ENCODE measurements at regions not wholly inside any gene's neighbourhood (a gene's known extent, or its start where the extent isn't known, plus 50 kb on each side); places are given as distances from the start of the nearest gene placed in this dataset.

DNA sequence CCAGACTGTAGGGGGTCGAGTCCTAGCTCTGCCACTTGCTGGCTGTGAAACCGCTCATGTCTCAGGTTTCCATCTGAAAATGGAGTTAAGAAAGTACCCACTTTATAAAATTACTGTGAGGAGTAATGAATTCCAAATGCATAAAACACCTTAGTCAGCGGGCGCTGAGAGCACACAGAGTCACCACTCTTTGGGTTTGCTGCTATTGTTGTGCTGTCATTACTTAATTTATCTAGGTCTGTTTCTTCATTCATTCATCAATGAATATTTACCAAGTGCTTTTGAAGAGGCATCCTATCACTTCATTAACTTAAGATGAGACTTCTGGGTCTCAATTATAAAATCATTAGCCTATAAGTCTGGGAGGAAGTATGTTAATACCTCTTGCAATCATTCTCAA is 317.3 kb downstream of the FBXW7 start:
- TF ChIP-seq, protein P1, sequence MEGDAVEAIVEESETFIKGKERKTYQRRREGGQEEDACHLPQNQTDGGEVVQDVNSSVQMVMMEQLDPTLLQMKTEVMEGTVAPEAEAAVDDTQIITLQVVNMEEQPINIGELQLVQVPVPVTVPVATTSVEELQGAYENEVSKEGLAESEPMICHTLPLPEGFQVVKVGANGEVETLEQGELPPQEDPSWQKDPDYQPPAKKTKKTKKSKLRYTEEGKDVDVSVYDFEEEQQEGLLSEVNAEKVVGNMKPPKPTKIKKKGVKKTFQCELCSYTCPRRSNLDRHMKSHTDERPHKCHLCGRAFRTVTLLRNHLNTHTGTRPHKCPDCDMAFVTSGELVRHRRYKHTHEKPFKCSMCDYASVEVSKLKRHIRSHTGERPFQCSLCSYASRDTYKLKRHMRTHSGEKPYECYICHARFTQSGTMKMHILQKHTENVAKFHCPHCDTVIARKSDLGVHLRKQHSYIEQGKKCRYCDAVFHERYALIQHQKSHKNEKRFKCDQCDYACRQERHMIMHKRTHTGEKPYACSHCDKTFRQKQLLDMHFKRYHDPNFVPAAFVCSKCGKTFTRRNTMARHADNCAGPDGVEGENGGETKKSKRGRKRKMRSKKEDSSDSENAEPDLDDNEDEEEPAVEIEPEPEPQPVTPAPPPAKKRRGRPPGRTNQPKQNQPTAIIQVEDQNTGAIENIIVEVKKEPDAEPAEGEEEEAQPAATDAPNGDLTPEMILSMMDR (IDR thresholded peaks at IDR 0.05; ENCODE audit: insufficient read depth, low read depth, low read length, missing control alignments) = no peak
- no peak for DNase-seq (ENCODE audit: low read depth)
- no peak overlapping the region for H3K4me3 ChIP-seq (ENCODE audit: low read length)

DNA sequence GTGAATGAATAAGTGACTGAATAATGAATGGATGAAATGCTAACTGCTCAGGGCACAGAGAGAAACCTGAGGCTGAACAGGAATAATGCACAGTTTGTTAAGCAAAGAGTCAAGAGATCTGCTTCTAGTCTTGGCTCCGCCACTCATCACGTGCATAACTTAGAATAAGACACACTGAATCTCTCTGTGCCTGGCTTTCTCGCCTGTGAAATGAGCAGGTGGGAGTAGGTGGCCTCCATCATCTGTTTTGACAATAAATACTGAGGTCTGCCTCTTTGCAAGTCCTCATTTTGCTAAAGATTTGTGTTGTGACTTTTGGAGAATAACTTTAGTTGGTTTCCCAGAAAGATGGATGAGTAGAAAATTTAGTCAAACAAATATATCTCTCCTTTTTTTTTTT is 318.0 kb downstream of the FBXW7 start:
- DNase-seq (ENCODE audit: low read depth) = no peak
- TF ChIP-seq, protein P1 (IDR thresholded peaks at IDR 0.05; ENCODE audit: insufficient read depth, low read depth, low read length, missing control alignments) = no peak
- H3K4me3 ChIP-seq (ENCODE audit: low read length) = no peak overlapping the region

DNA sequence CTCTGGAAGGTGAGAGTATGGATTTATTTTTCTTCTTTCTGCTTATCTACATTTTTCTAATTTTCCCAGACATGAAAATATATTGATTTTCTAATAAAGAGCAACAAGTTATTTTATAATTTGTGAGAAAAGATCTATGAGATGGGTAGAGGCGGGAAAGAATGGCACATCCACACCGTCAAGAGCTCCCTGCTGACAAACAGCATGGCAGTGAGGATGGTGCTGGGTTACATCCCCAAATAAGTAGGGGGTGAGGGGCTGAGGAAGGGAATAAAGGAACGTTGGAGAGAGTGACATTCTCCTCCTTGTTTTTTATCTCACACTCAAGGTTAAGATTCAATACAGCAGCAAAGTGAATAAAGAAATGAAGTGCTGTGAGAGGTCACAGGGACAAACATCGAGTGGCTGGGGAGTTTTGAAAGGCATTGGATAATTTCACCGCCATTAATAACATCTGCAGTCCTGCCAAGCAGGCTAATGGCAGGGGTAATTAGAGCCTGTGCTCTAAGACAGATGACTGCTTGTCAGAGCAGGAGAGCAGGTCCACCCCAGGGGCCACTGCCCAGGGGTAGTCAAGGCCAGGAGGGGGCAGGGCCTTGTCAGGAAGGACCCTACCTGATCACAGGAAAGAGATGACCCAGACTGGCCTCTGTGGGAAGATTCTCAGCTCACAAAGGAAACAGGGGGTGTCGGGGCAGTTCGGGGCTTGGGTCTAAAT is 323.8 kb downstream of the FBXW7 start:
- H3K4me3 ChIP-seq (ENCODE audit: low read length) = no peak overlapping the region
- TF ChIP-seq, protein P1 (IDR thresholded peaks at IDR 0.05; ENCODE audit: insufficient read depth, low read depth, low read length, missing control alignments) = no peak
- no peak for DNase-seq (ENCODE audit: low read depth)

DNA sequence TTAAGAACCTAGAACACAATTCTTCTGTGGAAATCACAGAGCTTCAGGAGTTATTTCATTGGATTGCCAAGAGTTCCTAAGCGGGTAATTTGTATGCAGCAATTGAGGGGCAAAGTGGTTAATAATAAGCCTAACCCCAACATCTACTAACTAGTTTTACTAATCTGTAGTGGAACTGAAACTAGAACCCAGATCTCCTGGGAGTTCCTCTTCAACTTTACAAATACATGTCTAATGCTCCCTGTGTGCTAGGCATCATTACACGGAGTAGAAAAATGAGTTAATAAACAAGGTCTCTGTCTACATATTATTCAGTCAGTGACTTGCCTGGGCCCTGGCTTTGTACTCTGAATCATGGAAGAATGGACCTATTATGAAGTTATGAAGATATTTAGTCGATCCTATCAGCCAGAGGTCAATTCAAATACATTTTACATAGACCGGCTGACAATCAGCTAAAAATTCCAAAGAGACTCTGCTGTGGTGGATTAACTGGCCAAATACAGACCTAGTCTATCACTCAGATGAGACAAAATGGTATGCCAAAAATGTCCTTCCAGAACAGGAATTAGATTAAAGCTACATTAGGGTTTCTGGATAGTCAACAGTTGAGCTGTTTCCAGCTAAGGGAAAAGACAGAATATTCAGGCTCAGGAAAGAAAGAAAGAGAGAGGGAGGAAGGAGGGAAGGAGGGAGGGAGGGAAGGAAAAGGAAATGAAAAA is 326.0 kb downstream of the FBXW7 start:
- TF ChIP-seq, protein P1 (IDR thresholded peaks at IDR 0.05; ENCODE audit: insufficient read depth, low read depth, low read length, missing control alignments) = no peak

DNA sequence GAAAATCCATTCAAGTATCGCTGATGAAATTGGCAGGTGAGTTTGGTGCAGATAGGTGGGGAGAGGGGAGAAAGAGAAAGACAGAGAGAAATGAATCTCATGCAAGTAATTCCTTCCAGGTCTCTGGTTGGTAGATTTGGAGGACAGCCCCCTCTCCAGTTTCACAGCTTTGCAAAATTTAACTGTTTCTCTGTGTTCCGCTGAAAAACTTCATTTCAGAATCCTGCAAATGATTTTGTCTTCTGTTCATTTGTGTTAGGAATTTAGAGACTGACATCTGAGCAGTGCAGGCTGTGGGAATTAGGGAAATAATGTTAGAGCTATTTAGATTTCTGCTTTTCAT is 328.5 kb downstream of the FBXW7 start:
- H3K4me3 ChIP-seq (ENCODE audit: low read length) = no peak overlapping the region
- DNase-seq (ENCODE audit: low read depth) = no peak
- TF ChIP-seq, protein P1 (IDR thresholded peaks at IDR 0.05; ENCODE audit: insufficient read depth, low read depth, low read length, missing control alignments) = no peak

More for the DNA sequence above, 326.0 kb downstream of the FBXW7 start:
- no peak overlapping the region for H3K4me3 ChIP-seq (ENCODE audit: low read length)
- no peak for DNase-seq (ENCODE audit: low read depth)

DNA sequence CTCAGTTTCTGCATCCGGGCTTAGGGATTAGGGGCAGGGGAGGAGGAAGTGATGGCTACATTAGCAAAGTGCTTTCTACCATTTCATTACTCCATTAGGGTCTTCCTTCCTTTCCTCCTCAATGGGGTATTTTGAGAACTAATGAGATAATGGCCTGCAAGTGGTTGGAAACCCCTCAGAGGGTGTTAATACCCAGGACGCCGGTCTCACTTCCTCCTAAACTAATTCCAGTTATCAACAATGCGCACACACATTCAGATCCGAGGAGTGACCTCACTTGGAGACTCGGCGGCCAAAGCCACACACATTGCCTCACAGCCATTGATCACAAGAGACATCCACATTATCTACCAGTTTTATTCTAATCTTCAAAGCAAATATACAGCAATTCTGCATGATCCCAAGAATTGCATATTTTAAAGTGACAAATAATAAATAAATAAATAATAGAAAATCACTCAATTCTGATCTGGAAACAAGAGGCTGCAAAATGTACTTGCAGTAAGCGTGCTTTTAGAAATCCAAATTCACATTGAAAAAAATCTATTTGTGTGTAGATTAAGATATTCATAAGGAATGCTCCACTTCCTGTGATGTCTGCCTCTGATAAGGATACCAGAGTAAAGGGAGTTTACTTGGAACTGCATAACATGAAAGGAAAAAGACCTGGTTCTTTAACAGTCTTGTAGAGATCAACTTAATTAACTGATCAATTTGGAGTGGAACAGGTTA is 329.1 kb downstream of the FBXW7 start:
- TF ChIP-seq, protein P1 (IDR thresholded peaks at IDR 0.05; ENCODE audit: insufficient read depth, low read depth, low read length, missing control alignments) = no peak
- DNase-seq (ENCODE audit: low read depth) = no peak
- no peak overlapping the region for H3K4me3 ChIP-seq (ENCODE audit: low read length)

Measured in epithelial cell of esophagus (primary cell).